PC-9 (cell line): ENCODE measurements at regions not wholly inside any gene's neighbourhood (a gene's known extent, or its start where the extent isn't known, plus 50 kb on each side); places are given as distances from the start of the nearest gene placed in this dataset.
"Not testable (repeated sequence)": the region's sequence is repeated elsewhere in the genome, so short reads cannot be mapped to it uniquely, and the experiment has no call there.

Experiments used
- EZH2 ChIP-seq: fragments of 200-600 bp; sonication (generic); IDR thresholded peaks from 2 replicates; pipeline ENCODE4 v1.8.0; 2017; ENCODE audit warnings: antibody characterized with exemption, low read depth
- TF ChIP-seq, protein P1 (sequence below): fragments of 200-600 bp; sonication (generic); conservative IDR thresholded peaks from 2 replicates; pipeline ENCODE4 v1.6.1; 2017; ENCODE audit warnings: mixed run types, antibody characterized with exemption, mild to moderate bottlenecking, moderate library complexity

DNA sequence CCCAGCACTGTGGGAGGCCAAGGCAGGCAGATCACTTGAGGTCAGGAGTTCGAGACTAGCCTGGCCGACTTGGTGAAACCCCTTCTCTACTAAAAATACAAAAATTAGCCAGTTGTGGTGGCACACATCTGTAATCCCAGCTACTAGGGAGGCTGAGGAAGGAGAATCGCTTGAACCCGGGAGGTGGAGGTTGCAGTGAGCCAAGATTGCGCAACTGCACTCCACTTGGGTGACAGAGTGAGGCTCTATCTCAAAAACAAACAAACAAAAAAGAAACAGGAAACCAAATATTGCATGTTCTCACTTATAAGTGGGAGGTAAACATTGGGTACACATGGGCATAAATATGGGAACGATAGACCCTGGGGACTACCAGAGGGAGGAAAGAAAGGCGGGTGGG, 94.7 kb upstream of the NEDD4L start:
- not testable (repeated sequence) for TF ChIP-seq EZH2
- TF ChIP-seq, protein P1, sequence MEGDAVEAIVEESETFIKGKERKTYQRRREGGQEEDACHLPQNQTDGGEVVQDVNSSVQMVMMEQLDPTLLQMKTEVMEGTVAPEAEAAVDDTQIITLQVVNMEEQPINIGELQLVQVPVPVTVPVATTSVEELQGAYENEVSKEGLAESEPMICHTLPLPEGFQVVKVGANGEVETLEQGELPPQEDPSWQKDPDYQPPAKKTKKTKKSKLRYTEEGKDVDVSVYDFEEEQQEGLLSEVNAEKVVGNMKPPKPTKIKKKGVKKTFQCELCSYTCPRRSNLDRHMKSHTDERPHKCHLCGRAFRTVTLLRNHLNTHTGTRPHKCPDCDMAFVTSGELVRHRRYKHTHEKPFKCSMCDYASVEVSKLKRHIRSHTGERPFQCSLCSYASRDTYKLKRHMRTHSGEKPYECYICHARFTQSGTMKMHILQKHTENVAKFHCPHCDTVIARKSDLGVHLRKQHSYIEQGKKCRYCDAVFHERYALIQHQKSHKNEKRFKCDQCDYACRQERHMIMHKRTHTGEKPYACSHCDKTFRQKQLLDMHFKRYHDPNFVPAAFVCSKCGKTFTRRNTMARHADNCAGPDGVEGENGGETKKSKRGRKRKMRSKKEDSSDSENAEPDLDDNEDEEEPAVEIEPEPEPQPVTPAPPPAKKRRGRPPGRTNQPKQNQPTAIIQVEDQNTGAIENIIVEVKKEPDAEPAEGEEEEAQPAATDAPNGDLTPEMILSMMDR, result not testable (repeated sequence)
